SHP77 treated with DMSO at 0.1 percent for 48 hours (cell line): ENCODE measurements at regions not wholly inside any gene's neighbourhood (a gene's known extent, or its start where the extent isn't known, plus 50 kb on each side); places are given as distances from the start of the nearest gene placed in this dataset.
"Not testable (repeated sequence)": the region's sequence is repeated elsewhere in the genome, so short reads cannot be mapped to it uniquely, and the experiment has no call there.

ENCODE experiments used
- DNase-seq: peaks from one replicate; lab custom pipeline; 2025; lab: John Stamatoyannopoulos, UW

DNA sequence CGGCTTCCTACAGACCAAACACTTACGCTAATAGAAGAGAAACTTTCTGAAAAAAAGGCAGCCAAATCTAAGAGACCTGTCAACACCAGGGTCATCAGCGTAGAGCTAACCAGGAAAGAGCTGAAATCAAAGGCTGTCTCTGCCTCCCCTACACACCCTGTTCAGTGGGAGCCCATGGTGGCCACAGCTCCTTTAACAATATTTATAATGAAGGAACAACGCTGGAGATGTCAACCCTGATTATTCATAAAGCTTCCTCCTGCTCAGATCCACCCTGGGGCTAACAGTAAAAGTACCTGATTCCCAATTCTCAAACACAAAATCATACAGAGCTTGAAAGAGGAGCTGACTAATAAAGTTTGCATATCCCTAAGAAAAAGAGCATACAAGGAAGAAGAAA is 133.7 kb downstream of the ANXA2 start:
- DNase-seq: no peak

GRCh38 chr15:60264566-60264965 is 133.2 kb downstream of the ANXA2 start:
- no peak for DNase-seq

DNA sequence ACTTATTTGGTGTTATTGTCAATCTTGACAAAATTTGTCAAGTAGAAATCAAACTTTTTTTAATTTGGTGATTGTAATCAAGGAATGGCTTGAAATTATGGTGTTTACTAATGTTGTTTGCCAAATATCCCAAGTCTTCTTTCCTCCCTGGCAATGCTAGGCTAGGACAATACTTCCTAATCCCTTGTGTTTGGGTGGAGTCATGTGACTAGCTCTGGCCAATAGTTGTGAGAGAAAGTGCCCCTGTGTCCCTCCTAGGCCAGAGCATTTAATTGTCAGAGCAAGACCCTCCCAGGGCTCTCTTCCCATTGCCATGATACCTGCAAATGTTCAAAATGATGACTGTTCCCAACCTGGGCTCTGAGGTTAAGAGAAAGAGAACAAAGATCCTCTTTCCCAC is 132.7 kb downstream of the ANXA2 start:
- no peak for DNase-seq

GRCh38 chr15:60272623-60273022 is 125.2 kb downstream of the ANXA2 start:
- DNase-seq: no peak

GRCh38 chr15:60275624-60276023 is 122.2 kb downstream of the ANXA2 start:
- no peak for DNase-seq

GRCh38 chr15:60278879-60279278 is 118.9 kb downstream of the ANXA2 start:
- DNase-seq: no peak

GRCh38 chr15:60280259-60280658 is 117.5 kb downstream of the ANXA2 start:
- DNase-seq: no peak

DNA sequence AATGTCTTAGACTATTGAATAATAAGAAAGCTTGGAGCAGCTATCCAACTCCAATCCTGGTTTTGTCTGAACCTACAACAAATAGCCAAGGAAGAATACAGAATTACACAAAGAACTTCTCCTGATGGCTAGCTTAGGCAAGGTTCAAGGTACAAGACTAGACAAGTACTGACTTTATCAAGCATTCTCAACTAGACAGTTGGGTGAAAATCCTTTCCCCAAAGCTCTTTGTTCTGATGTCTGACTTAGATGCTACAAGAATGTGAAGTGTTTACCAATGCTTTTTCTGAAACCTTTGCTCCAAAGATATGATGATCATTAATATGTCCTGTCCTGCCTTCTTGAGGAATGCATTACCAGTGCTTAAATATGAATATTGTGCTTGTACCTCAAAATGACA is 113.8 kb downstream of the ANXA2 start:
- no peak for DNase-seq

- not testable (repeated sequence) for DNase-seq
Observed at GRCh38 chr15:60295901-60296300, 101.9 kb downstream of the ANXA2 start.

- DNase-seq: no peak
Observed at GRCh38 chr15:60297047-60297446, 100.7 kb downstream of the ANXA2 start.
